SK-N-SH treated with all-trans-retinoic acid at 6 μM for 48 hours (cell line): ENCODE measurements at regions not wholly inside any gene's neighbourhood (a gene's known extent, or its start where the extent isn't known, plus 50 kb on each side); places are given as distances from the start of the nearest gene placed in this dataset.

ENCODE experiments used
- ATAC-seq: fragments of 200-7000 bp; cut with Tn5 transposase; 3 replicates; pipeline ENCODE4 v1.9.1; 2020; ENCODE audit warnings: mild to moderate bottlenecking, moderate library complexity
- ARNTL ChIP-seq: fragments of 450-650 bp; formaldehyde crosslinking; IDR thresholded peaks from 2 replicates; pipeline ENCODE4 v1.5.0; 2020; ENCODE audit warnings: low read depth, mild to moderate bottlenecking, moderate library complexity, borderline replicate concordance
- BACH2 ChIP-seq: fragments of 250-450 bp; sonication (Bioruptor Pico); IDR thresholded peaks from 2 replicates; pipeline ENCODE4 v1.9.0; 2021; ENCODE audit warnings: mild to moderate bottlenecking, borderline replicate concordance
- CREB5 ChIP-seq: fragments of 250-450 bp; sonication (Bioruptor Pico); IDR thresholded peaks from 2 replicates; pipeline ENCODE4 v1.5.1; 2020; ENCODE audit warnings: low read depth, mild to moderate bottlenecking, moderate library complexity
- CSDC2 ChIP-seq: fragments of 250-450 bp; sonication (Bioruptor Pico); IDR thresholded peaks from 2 replicates; pipeline ENCODE4 v1.5.0; 2020; ENCODE audit warnings: mild to moderate bottlenecking, moderate library complexity
- ESRRG ChIP-seq: fragments of 250-450 bp; sonication (Bioruptor Pico); IDR thresholded peaks from 2 replicates; pipeline ENCODE4 v1.6.1; 2021; ENCODE audit warnings: mild to moderate bottlenecking
- GLIS3 ChIP-seq: fragments of 250-450 bp; sonication (Bioruptor Pico); IDR thresholded peaks from 2 replicates; pipeline ENCODE4 v1.5.0; 2020; ENCODE audit warnings: mild to moderate bottlenecking, moderate library complexity
- ISL1 ChIP-seq: fragments of 250-450 bp; sonication (Bioruptor Pico); IDR thresholded peaks from 2 replicates; pipeline ENCODE4 v2.1.2; 2022; ENCODE audit warnings: mild to moderate bottlenecking, moderate library complexity
- OSR1 ChIP-seq: fragments of 250-450 bp; sonication (Bioruptor Pico); IDR thresholded peaks from 2 replicates; pipeline ENCODE4 v1.8.0; 2022; ENCODE audit warnings: moderate library complexity, mild to moderate bottlenecking, inconsistent platforms
- PATZ1 ChIP-seq: fragments of 250-450 bp; sonication (Bioruptor Pico); IDR thresholded peaks from 2 replicates; pipeline ENCODE4 v1.8.0; 2020; ENCODE audit warnings: mild to moderate bottlenecking, moderate library complexity, borderline replicate concordance
- PPARA ChIP-seq: fragments of 250-450 bp; sonication (Bioruptor Pico); IDR thresholded peaks from 2 replicates; pipeline ENCODE4 v1.5.0; 2020; ENCODE audit warnings: mild to moderate bottlenecking, borderline replicate concordance
- RARB ChIP-seq: fragments of 250-450 bp; sonication (Bioruptor Pico); IDR thresholded peaks from 2 replicates; pipeline ENCODE4 v1.8.0; 2021; ENCODE audit warnings: mild to moderate bottlenecking, moderate library complexity
- SNAI2 ChIP-seq: fragments of 250-450 bp; sonication (Bioruptor Pico); IDR thresholded peaks from 2 replicates; pipeline ENCODE4 v1.5.0; 2020; ENCODE audit warnings: mild to moderate bottlenecking, moderate library complexity
- TCF4 ChIP-seq: fragments of 250-450 bp; sonication (Bioruptor Pico); IDR thresholded peaks from 2 replicates; pipeline ENCODE4 v1.8.0; 2021; ENCODE audit warnings: mild to moderate bottlenecking, moderate library complexity, borderline replicate concordance
- TOX ChIP-seq: fragments of 250-450 bp; sonication (Bioruptor Pico); IDR thresholded peaks from 2 replicates; pipeline ENCODE4 v1.8.0; 2021; ENCODE audit warnings: mild to moderate bottlenecking, moderate library complexity, borderline replicate concordance
- ZC3H10 ChIP-seq: fragments of 250-450 bp; sonication (Bioruptor Pico); IDR thresholded peaks from 2 replicates; pipeline ENCODE4 v1.5.1; 2021; ENCODE audit warnings: mild to moderate bottlenecking, moderate library complexity
- ZFP3 ChIP-seq: fragments of 250-450 bp; sonication (Bioruptor Pico); IDR thresholded peaks from 2 replicates; pipeline ENCODE4 v1.5.0; 2020; ENCODE audit warnings: mild to moderate bottlenecking, moderate library complexity
- ZFP30 ChIP-seq: fragments of 450-650 bp; formaldehyde crosslinking; IDR thresholded peaks from 2 replicates; pipeline ENCODE4 v1.5.0; 2022; ENCODE audit warnings: mild to moderate bottlenecking, moderate library complexity
- ZNF565 ChIP-seq: fragments of 450-650 bp; formaldehyde crosslinking; conservative IDR thresholded peaks from 2 replicates; pipeline ENCODE4 v1.5.0; 2020; ENCODE audit warnings: low read depth, mild to moderate bottlenecking, moderate library complexity
- ZNF70 ChIP-seq: fragments of 450-650 bp; formaldehyde crosslinking; IDR thresholded peaks from 2 replicates; pipeline ENCODE4 v1.5.0; 2020; ENCODE audit warnings: mild to moderate bottlenecking, moderate library complexity
- ZNF8 ChIP-seq: fragments of 450-650 bp; formaldehyde crosslinking; IDR thresholded peaks from 2 replicates; pipeline ENCODE4 v1.5.0; 2020; ENCODE audit warnings: mild to moderate bottlenecking, moderate library complexity
- TF ChIP-seq, protein P1 (sequence below): fragments of 250-450 bp; sonication (Bioruptor Pico); IDR thresholded peaks from 2 replicates; pipeline ENCODE4 v1.8.0; 2021; ENCODE audit warnings: low read depth, mild to moderate bottlenecking, moderate library complexity, borderline replicate concordance
- TF ChIP-seq, protein P2 (sequence below): fragments of 250-450 bp; sonication (Bioruptor Pico); IDR thresholded peaks from 2 replicates; pipeline ENCODE4 v1.5.0; 2020; ENCODE audit warnings: mild to moderate bottlenecking, moderate library complexity
- TF ChIP-seq, protein P3 (sequence below): fragments of 250-450 bp; sonication (Bioruptor Pico); IDR thresholded peaks from 2 replicates; pipeline ENCODE4 v1.5.1; 2021; ENCODE audit warnings: mild to moderate bottlenecking, moderate library complexity

GRCh38 chr13:91228108-91228507 is 119.4 kb upstream of the MIR17HG start:
- TF ChIP-seq ISL1 (CRISPR knock-in tag) (peak; percentile 88), GLIS3 (CRISPR knock-in tag) (0 out of 2 replicates have a peak, but pooled peaks have one; percentile 34), ZC3H10 (peak; percentile 34; the same call in 1 of the 2 replicates), ESRRG (CRISPR knock-in tag) (no peak), TOX (CRISPR knock-in tag) (0 out of 2 replicates have a peak, but pooled peaks have one; percentile 19), ZFP3 (CRISPR knock-in tag) (0 out of 2 replicates have a peak, but pooled peaks have one; percentile 16)
- TF ChIP-seq, all 23 proteins: peak for 5
- ATAC-seq, result no peak

- TF ChIP-seq ZFP3 (CRISPR knock-in tag) (peak; percentile 75; the same call in 1 of the 2 replicates), ZNF8 (CRISPR knock-in tag) (no peak; the same call in 1 of the 2 replicates), ZC3H10 (peak; percentile 77; the same call in 1 of the 2 replicates), ARNTL (CRISPR knock-in tag) (no peak), OSR1 (no peak), PPARA (CRISPR knock-in tag) (no peak), CREB5 (CRISPR knock-in tag) (peak; percentile 65; the same call in 1 of the 2 replicates), ZNF70 (CRISPR knock-in tag) (no peak), ZFP30 (CRISPR knock-in tag) (no peak), SNAI2 (CRISPR knock-in tag) (0 out of 2 replicates have a peak, but pooled peaks have one; percentile 6), TOX (CRISPR knock-in tag) (peak; percentile 93; the same call in 1 of the 2 replicates), ZNF565 (CRISPR knock-in tag) (no peak), CSDC2 (CRISPR knock-in tag) (0 out of 2 replicates have a peak, but pooled peaks have one; percentile 29), ISL1 (CRISPR knock-in tag) (peak; percentile 100), TCF4 (CRISPR knock-in tag) (no peak), GLIS3 (CRISPR knock-in tag) (peak; percentile 64; the same call in 1 of the 2 replicates), BACH2 (CRISPR knock-in tag) (no peak), ESRRG (CRISPR knock-in tag) (peak; percentile 80; the same call in 1 of the 2 replicates), PATZ1 (peak; percentile 96), RARB (CRISPR knock-in tag) (peak; percentile 47; the same call in 1 of the 2 replicates)
- TF ChIP-seq, protein P1, sequence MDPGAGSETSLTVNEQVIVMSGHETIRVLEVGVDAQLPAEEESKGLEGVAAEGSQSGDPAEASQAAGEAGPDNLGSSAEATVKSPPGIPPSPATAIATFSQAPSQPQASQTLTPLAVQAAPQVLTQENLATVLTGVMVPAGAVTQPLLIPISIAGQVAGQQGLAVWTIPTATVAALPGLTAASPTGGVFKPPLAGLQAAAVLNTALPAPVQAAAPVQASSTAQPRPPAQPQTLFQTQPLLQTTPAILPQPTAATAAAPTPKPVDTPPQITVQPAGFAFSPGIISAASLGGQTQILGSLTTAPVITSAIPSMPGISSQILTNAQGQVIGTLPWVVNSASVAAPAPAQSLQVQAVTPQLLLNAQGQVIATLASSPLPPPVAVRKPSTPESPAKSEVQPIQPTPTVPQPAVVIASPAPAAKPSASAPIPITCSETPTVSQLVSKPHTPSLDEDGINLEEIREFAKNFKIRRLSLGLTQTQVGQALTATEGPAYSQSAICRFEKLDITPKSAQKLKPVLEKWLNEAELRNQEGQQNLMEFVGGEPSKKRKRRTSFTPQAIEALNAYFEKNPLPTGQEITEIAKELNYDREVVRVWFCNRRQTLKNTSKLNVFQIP (CRISPR knock-in tag), result no peak
- TF ChIP-seq, protein P2, sequence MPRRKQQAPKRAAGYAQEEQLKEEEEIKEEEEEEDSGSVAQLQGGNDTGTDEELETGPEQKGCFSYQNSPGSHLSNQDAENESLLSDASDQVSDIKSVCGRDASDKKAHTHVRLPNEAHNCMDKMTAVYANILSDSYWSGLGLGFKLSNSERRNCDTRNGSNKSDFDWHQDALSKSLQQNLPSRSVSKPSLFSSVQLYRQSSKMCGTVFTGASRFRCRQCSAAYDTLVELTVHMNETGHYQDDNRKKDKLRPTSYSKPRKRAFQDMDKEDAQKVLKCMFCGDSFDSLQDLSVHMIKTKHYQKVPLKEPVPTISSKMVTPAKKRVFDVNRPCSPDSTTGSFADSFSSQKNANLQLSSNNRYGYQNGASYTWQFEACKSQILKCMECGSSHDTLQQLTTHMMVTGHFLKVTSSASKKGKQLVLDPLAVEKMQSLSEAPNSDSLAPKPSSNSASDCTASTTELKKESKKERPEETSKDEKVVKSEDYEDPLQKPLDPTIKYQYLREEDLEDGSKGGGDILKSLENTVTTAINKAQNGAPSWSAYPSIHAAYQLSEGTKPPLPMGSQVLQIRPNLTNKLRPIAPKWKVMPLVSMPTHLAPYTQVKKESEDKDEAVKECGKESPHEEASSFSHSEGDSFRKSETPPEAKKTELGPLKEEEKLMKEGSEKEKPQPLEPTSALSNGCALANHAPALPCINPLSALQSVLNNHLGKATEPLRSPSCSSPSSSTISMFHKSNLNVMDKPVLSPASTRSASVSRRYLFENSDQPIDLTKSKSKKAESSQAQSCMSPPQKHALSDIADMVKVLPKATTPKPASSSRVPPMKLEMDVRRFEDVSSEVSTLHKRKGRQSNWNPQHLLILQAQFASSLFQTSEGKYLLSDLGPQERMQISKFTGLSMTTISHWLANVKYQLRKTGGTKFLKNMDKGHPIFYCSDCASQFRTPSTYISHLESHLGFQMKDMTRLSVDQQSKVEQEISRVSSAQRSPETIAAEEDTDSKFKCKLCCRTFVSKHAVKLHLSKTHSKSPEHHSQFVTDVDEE (CRISPR knock-in tag), result 0 out of 2 replicates have a peak, but pooled peaks have one; percentile 18
- TF ChIP-seq, protein P3, sequence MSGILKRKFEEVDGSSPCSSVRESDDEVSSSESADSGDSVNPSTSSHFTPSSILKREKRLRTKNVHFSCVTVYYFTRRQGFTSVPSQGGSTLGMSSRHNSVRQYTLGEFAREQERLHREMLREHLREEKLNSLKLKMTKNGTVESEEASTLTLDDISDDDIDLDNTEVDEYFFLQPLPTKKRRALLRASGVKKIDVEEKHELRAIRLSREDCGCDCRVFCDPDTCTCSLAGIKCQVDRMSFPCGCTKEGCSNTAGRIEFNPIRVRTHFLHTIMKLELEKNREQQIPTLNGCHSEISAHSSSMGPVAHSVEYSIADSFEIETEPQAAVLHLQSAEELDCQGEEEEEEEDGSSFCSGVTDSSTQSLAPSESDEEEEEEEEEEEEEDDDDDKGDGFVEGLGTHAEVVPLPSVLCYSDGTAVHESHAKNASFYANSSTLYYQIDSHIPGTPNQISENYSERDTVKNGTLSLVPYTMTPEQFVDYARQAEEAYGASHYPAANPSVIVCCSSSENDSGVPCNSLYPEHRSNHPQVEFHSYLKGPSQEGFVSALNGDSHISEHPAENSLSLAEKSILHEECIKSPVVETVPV (CRISPR knock-in tag), result 0 out of 2 replicates have a peak, but pooled peaks have one; percentile 29
Observed at GRCh38 chr13:91228940-91229339, 118.5 kb upstream of the MIR17HG start.

More at GRCh38 chr13:91228940-91229339, 118.5 kb upstream of the MIR17HG start:
- peak; percentile 32; the same call in 2 of the 3 replicates for ATAC-seq
